ENCODE measurements at regions not wholly inside any gene's neighbourhood (a gene's known extent, or its start where the extent isn't known, plus 50 kb on each side); places are given as distances from the start of the nearest gene placed in this dataset.

DNA sequence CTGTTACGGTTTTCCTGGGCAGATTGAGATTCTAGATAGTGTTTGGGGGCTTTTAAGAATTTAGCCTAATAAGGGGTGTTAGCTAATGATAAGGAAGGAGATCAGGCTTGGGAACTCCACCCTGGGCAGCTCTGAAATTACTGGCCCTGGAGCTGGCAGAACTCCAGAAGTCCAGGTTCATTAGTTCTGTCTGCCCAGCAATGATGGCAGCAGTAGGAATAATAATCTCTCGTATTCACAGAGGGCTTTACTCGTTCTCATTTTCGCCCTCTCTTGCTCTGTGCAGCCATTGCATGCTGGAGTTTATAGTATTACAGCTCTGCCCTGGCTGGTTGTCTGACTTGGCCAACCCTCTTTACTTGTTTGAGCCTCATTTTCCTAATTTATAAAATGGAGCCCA, 216.0 kb downstream of the HAPSTR1 start:
- TF ChIP-seq, protein P1, sequence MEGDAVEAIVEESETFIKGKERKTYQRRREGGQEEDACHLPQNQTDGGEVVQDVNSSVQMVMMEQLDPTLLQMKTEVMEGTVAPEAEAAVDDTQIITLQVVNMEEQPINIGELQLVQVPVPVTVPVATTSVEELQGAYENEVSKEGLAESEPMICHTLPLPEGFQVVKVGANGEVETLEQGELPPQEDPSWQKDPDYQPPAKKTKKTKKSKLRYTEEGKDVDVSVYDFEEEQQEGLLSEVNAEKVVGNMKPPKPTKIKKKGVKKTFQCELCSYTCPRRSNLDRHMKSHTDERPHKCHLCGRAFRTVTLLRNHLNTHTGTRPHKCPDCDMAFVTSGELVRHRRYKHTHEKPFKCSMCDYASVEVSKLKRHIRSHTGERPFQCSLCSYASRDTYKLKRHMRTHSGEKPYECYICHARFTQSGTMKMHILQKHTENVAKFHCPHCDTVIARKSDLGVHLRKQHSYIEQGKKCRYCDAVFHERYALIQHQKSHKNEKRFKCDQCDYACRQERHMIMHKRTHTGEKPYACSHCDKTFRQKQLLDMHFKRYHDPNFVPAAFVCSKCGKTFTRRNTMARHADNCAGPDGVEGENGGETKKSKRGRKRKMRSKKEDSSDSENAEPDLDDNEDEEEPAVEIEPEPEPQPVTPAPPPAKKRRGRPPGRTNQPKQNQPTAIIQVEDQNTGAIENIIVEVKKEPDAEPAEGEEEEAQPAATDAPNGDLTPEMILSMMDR (IDR thresholded peaks at IDR 0.05 in 4 of 5, conservative IDR thresholded peaks at IDR 0.05 in 1 of 5): no peak
- TF ChIP-seq POLR2A (IDR thresholded peaks at IDR 0.05): no peak
